ENCODE measurements at regions not wholly inside any gene's neighbourhood (a gene's known extent, or its start where the extent isn't known, plus 50 kb on each side); places are given as distances from the start of the nearest gene placed in this dataset.

DNA sequence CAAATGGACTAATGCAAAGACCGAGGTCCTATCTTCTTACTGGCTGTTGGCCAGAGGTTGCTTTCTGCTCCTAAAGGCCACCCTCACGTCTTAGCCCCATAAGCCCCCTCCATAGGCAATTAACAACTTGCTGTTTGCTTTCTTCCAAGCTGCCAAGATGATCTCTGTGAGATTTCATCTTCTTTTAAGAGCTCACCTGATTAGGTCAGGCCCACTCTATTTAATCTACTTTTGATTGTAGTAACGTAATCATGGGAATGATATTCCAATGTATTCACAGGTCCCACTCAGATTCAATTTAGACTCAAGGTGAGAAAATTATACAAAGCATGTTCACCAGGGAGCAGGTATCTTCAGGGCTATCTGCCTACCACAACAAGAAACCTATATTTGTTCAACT is 84.4 kb upstream of the RAD23B start:
- Histone ChIP-seq H3K27ac (ENCODE audit: low read length) (no peak overlapping the region), H3K36me3 (ENCODE audit: control insufficient read depth, insufficient read depth, low read length) (no peaks in the 10 kb centered on the region), H3K4me3 (ENCODE audit: low read length) (no peak overlapping the region), H3K27me3 (ENCODE audit: control insufficient read depth, insufficient read depth, low read length) (no peaks in the 10 kb centered on the region), H3K4me1 (ENCODE audit: control insufficient read depth, insufficient read depth, low read length) (no peaks in the 10 kb centered on the region), H3K9me3 (ENCODE audit: control insufficient read depth, low read depth, low read length) (peaks cover 6% of the 10 kb centered on the region)
- no peak for DNase-seq
- no CpG with 5 or more reads among the region's 3 CpGs for WGBS (ENCODE audit: insufficient coverage, low lambda C conversion rate)

DNA sequence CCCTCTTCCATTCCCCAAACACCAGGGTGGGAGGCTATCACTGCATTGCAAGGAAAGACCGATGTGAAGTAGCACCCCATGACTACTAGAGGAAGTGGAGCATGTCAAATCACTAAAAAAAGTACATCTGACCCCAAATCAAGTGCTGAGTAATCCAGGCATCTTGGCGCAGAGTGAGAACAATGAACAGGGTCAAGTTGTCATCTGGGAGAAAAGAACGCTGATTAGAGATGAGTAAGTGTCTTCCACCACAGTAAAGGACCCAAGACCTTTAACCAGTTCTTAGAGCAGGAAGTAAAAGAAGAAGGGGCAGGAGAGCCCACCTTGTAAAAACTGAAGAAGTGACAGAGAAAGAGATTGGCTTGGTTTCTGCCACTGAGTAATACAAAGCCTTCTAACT is 75.0 kb upstream of the RAD23B start:
- no peak overlapping the region for H3K27ac ChIP-seq (ENCODE audit: low read length)
- peaks cover 2% of the 10 kb centered on the region for H3K9me3 ChIP-seq (ENCODE audit: control insufficient read depth, low read depth, low read length)
- no peak overlapping the region for H3K4me3 ChIP-seq (ENCODE audit: low read length)
- DNase-seq, result no peak
- 80% methylated on average over 2 of the region's 3 CpGs for WGBS (ENCODE audit: insufficient coverage, low lambda C conversion rate)
- no peaks in the 10 kb centered on the region for H3K4me1 ChIP-seq (ENCODE audit: control insufficient read depth, insufficient read depth, low read length)
- no peaks in the 10 kb centered on the region for H3K27me3 ChIP-seq (ENCODE audit: control insufficient read depth, insufficient read depth, low read length)
- no peaks in the 10 kb centered on the region for H3K36me3 ChIP-seq (ENCODE audit: control insufficient read depth, insufficient read depth, low read length)

DNA sequence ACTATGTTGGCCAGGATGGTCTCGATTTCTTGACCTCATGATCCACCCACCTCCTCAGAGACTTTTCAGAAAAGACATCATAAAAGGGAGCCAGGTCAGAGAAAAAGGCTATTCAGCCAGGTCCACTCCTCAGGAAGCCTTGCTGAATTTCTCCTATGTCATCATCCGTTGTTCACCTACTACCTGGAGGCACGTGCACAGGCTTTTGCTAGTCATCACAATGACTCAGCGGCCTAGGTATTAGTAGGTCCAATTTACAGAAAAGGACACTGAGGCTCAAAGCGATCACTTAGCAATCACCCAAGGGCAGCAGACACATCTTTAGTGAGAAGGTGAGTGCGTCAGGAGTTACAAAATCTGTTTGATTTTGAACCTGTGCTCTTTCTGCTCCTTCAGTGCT is 72.3 kb upstream of the RAD23B start:
- Histone ChIP-seq H3K9me3 (ENCODE audit: control insufficient read depth, low read depth, low read length) (no peaks in the 10 kb centered on the region), H3K27me3 (ENCODE audit: control insufficient read depth, insufficient read depth, low read length) (no peaks in the 10 kb centered on the region), H3K36me3 (ENCODE audit: control insufficient read depth, insufficient read depth, low read length) (no peaks in the 10 kb centered on the region), H3K27ac (ENCODE audit: low read length) (no peak overlapping the region), H3K4me1 (ENCODE audit: control insufficient read depth, insufficient read depth, low read length) (no peaks in the 10 kb centered on the region), H3K4me3 (ENCODE audit: low read length) (no peak overlapping the region)
- 100% methylated on average over 1 of the region's 6 CpGs for WGBS (ENCODE audit: insufficient coverage, low lambda C conversion rate)
- DNase-seq, result no peak

DNA sequence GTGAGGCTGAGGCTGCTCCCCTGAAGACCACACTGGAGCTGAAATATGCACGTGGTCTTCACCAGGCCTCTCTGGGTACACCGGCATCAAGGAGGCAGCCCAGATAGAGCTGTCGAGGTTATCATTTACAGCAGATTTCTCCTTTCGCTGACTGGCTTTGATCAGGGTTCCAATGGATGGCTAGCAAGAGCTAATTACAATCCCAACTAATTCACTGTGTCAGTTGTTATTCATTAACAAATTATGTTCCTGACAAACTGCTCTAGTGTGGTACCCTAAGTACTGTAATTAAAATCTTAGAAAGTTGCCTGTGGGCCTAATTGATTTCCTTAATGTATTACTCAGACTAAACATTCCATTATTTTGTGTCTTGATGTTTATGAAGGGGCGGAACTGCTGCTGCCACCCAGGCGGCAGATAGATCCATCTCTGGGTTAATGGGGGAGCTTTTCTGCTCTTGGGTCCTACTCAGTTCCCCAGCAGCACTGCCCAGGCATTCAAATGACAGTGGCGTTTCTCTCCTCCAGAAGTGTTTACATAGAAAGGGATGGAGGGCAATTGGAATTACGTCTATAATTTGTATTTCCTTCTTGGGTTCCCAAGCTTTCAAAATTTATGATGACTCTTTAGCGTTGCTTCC is 71.7 kb upstream of the RAD23B start:
- DNase-seq, result no peak
- H3K9me3 ChIP-seq (ENCODE audit: control insufficient read depth, low read depth, low read length), result no peaks in the 10 kb centered on the region
- no peak overlapping the region for H3K4me3 ChIP-seq (ENCODE audit: low read length)
- H3K36me3 ChIP-seq (ENCODE audit: control insufficient read depth, insufficient read depth, low read length), result no peaks in the 10 kb centered on the region
- H3K27ac ChIP-seq (ENCODE audit: low read length), result no peak overlapping the region
- H3K4me1 ChIP-seq (ENCODE audit: control insufficient read depth, insufficient read depth, low read length), result no peaks in the 10 kb centered on the region
- no CpG with 5 or more reads among the region's 9 CpGs for WGBS (ENCODE audit: insufficient coverage, low lambda C conversion rate)
- H3K27me3 ChIP-seq (ENCODE audit: control insufficient read depth, insufficient read depth, low read length), result no peaks in the 10 kb centered on the region

DNA sequence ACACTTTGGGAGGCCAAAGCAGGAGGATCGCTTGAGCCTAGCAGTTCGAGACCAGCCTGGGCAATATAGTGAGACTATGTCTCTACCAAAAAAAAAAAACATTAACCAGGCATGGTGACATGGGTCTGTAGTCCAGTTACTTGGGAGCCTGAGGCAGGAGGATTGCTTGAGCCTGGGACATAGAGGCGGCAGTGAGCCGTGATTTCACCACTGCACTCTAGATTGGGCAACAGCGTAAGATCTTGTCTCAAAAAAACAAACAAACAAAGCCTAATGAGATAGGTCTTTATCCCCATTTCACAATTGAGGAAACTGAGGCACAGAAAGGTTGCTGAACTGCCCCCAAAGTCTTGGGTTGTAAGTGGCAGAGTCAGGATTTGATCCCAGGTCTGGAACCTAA is 70.5 kb upstream of the RAD23B start:
- H3K36me3 ChIP-seq (ENCODE audit: control insufficient read depth, insufficient read depth, low read length), result no peaks in the 10 kb centered on the region
- no peak overlapping the region for H3K27ac ChIP-seq (ENCODE audit: low read length)
- no CpG with 5 or more reads among the region's 5 CpGs for WGBS (ENCODE audit: insufficient coverage, low lambda C conversion rate)
- H3K4me3 ChIP-seq (ENCODE audit: low read length), result no peak overlapping the region
- H3K27me3 ChIP-seq (ENCODE audit: control insufficient read depth, insufficient read depth, low read length), result no peaks in the 10 kb centered on the region
- no peak for DNase-seq
- no peaks in the 10 kb centered on the region for H3K9me3 ChIP-seq (ENCODE audit: control insufficient read depth, low read depth, low read length)
- H3K4me1 ChIP-seq (ENCODE audit: control insufficient read depth, insufficient read depth, low read length), result no peaks in the 10 kb centered on the region

DNA sequence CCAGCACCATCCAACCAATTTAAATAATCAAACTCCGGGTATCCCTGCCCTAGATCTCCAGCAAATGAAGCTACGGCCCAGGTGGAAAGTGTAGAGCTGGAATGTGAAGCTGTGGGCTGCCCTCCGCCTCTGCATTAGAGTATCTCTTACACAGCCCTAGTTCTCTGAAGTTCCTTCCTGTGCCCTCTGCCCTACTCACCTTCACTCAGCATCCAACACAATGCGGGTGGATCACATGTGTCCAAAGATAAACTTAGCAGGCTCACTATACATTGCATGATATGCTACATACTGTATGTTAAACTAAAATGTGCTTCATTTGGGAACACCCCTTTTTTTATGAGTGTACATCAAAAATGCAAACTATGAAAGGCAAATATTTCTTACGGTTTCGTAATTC is 70.0 kb upstream of the RAD23B start:
- Histone ChIP-seq H3K4me3 (ENCODE audit: low read length) (no peak overlapping the region), H3K4me1 (ENCODE audit: control insufficient read depth, insufficient read depth, low read length) (no peaks in the 10 kb centered on the region), H3K27ac (ENCODE audit: low read length) (no peak overlapping the region), H3K27me3 (ENCODE audit: control insufficient read depth, insufficient read depth, low read length) (no peaks in the 10 kb centered on the region), H3K9me3 (ENCODE audit: control insufficient read depth, low read depth, low read length) (no peaks in the 10 kb centered on the region), H3K36me3 (ENCODE audit: control insufficient read depth, insufficient read depth, low read length) (no peaks in the 10 kb centered on the region)
- peak in 1 of 2 donors; percentile 33 for DNase-seq
- no CpG with 5 or more reads among the region's 6 CpGs for WGBS (ENCODE audit: insufficient coverage, low lambda C conversion rate)

DNA sequence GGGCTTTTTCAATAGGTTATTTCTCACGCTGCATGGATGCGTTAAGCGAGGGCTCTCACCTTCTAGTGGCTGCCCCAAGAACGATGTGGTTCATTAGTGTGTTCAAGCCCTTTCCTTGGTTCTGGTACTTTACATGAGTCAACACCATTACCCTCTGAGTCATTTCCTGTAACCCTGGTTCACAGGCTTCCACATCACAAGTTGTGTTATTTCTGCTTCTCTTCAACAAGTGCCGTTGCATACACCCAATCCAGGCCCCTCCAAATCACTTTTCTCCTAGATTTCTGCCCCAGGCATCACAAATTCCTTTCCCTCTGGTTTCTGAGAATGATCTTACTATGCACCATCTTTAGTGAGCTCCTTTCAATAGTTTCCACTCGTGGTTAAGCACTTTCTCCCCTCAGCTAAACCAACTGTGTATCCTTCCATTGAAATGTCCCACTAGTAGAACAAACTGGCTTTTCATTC is 69.5 kb upstream of the RAD23B start:
- DNase-seq, result peak in 1 of 2 donors; percentile 34
- H3K9me3 ChIP-seq (ENCODE audit: control insufficient read depth, low read depth, low read length), result no peaks in the 10 kb centered on the region
- no peak overlapping the region for H3K4me3 ChIP-seq (ENCODE audit: low read length)
- H3K36me3 ChIP-seq (ENCODE audit: control insufficient read depth, insufficient read depth, low read length), result no peaks in the 10 kb centered on the region
- H3K4me1 ChIP-seq (ENCODE audit: control insufficient read depth, insufficient read depth, low read length), result no peaks in the 10 kb centered on the region
- no peaks in the 10 kb centered on the region for H3K27me3 ChIP-seq (ENCODE audit: control insufficient read depth, insufficient read depth, low read length)
- H3K27ac ChIP-seq (ENCODE audit: low read length), result no peak overlapping the region
- WGBS (ENCODE audit: insufficient coverage, low lambda C conversion rate), result 93% methylated on average over 2 of the region's 6 CpGs

DNA sequence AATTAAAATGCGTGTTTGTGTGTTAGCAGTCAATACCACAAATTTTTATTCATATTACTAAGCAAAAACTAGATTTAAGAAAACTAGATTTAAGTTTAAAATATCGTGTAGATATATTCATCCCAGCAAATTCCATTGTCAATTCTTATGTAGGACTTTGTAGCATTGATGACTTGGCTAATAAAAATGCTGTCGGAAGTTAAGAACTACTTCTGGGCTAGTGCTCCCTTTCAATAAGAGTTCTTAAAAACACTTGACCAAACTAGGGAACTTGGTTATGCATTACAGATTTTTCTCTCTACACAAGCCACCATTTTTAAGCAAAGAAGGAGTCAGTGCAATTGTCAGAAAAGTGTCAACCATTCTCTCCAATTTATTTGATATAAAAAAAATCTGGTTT is 68.7 kb upstream of the RAD23B start:
- Histone ChIP-seq H3K27ac (ENCODE audit: low read length) (no peak overlapping the region), H3K36me3 (ENCODE audit: control insufficient read depth, insufficient read depth, low read length) (no peaks in the 10 kb centered on the region), H3K4me1 (ENCODE audit: control insufficient read depth, insufficient read depth, low read length) (no peaks in the 10 kb centered on the region), H3K4me3 (ENCODE audit: low read length) (no peak overlapping the region), H3K9me3 (ENCODE audit: control insufficient read depth, low read depth, low read length) (no peaks in the 10 kb centered on the region), H3K27me3 (ENCODE audit: control insufficient read depth, insufficient read depth, low read length) (no peaks in the 10 kb centered on the region)
- DNase-seq, result no peak
- 100% methylated on average over 2 of the region's 3 CpGs for WGBS (ENCODE audit: insufficient coverage, low lambda C conversion rate)

DNA sequence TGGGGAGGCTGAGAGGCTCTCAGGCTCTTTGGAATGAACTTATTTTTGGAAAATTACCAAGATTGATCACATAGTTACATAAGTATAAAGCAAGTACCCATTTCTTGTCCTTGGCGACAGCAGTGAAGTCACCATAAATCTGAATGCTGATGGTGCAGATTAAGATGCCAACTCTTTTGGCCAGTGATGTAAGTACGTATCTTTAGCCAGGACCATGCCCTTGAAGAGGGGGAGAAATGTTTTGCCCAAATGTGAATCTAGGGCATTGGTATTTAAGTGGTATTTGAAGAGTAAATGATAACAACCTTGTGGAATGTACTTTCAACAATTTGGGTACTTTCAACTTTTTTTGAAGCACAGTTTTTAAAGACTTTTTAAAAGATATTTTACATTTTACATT is 68.2 kb upstream of the RAD23B start:
- Histone ChIP-seq H3K36me3 (ENCODE audit: control insufficient read depth, insufficient read depth, low read length) (no peaks in the 10 kb centered on the region), H3K27ac (ENCODE audit: low read length) (no peak overlapping the region), H3K4me1 (ENCODE audit: control insufficient read depth, insufficient read depth, low read length) (no peaks in the 10 kb centered on the region), H3K9me3 (ENCODE audit: control insufficient read depth, low read depth, low read length) (no peaks in the 10 kb centered on the region), H3K27me3 (ENCODE audit: control insufficient read depth, insufficient read depth, low read length) (no peaks in the 10 kb centered on the region), H3K4me3 (ENCODE audit: low read length) (no peak overlapping the region)
- no peak for DNase-seq
- no CpG with 5 or more reads among the region's 2 CpGs for WGBS (ENCODE audit: insufficient coverage, low lambda C conversion rate)

DNA sequence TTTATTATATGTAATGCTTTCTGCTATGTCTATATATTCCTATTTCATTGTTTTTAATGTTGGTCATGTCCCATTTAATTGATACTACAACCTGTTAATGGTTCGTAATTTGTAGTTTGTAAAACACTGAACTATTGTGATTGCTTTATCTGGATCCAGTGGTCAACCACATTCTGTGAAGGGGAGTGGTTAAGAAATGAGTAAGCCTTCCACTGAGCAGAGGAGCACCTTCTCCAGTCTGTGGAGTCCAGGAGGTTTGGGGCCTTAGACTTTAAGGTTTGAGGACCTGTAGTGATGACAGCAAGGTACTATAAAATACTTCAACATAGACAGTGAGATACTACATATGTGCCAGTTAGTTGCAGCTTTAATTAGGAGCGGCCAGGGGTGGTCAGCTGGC is 67.7 kb upstream of the RAD23B start:
- H3K4me1 ChIP-seq (ENCODE audit: control insufficient read depth, insufficient read depth, low read length), result no peaks in the 10 kb centered on the region
- no peaks in the 10 kb centered on the region for H3K9me3 ChIP-seq (ENCODE audit: control insufficient read depth, low read depth, low read length)
- WGBS (ENCODE audit: insufficient coverage, low lambda C conversion rate), result 100% methylated on average over 1 of the region's 2 CpGs
- H3K36me3 ChIP-seq (ENCODE audit: control insufficient read depth, insufficient read depth, low read length), result no peaks in the 10 kb centered on the region
- no peak for DNase-seq
- H3K4me3 ChIP-seq (ENCODE audit: low read length), result no peak overlapping the region
- no peak overlapping the region for H3K27ac ChIP-seq (ENCODE audit: low read length)
- H3K27me3 ChIP-seq (ENCODE audit: control insufficient read depth, insufficient read depth, low read length), result no peaks in the 10 kb centered on the region

DNA sequence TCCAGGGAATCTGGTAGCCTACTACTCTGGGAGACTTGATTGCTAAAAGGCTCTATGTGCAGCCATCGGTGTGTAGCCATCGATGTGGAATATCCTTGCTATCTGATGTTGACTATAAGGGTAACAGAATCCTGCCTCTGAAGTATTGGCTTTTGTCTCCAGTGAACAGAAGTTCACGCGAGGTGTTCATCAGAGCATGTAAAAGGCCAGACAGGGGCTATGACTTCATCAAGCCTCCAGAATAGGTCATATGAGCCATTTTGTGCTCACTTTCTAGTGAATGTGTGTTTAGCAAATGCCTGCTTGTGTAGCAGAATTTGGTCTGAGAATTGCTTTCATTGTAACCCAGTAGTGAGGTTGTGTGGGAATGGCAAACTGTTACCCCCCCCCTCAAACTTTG is 66.8 kb upstream of the RAD23B start:
- no CpG with 5 or more reads among the region's 4 CpGs for WGBS (ENCODE audit: insufficient coverage, low lambda C conversion rate)
- no peaks in the 10 kb centered on the region for H3K27me3 ChIP-seq (ENCODE audit: control insufficient read depth, insufficient read depth, low read length)
- H3K4me3 ChIP-seq (ENCODE audit: low read length), result no peak overlapping the region
- H3K4me1 ChIP-seq (ENCODE audit: control insufficient read depth, insufficient read depth, low read length), result peaks cover 4% of the 10 kb centered on the region
- no peaks in the 10 kb centered on the region for H3K9me3 ChIP-seq (ENCODE audit: control insufficient read depth, low read depth, low read length)
- DNase-seq, result no peak
- H3K36me3 ChIP-seq (ENCODE audit: control insufficient read depth, insufficient read depth, low read length), result no peaks in the 10 kb centered on the region
- no peak overlapping the region for H3K27ac ChIP-seq (ENCODE audit: low read length)
